ENCODE measurements at regions not wholly inside any gene's neighbourhood (a gene's known extent, or its start where the extent isn't known, plus 50 kb on each side); places are given as distances from the start of the nearest gene placed in this dataset.
A peak's percentile ranks its signal among the peaks of the same experiment; 100 is the strongest.

GRCh38 chr5:166330036-166330435 is 1961.4 kb upstream of the WWC1 start:
- no peak for ATAC-seq
- H3K27ac ChIP-seq: no peak overlapping the region

GRCh38 chr5:166331521-166331920 is 1959.9 kb upstream of the WWC1 start:
- ATAC-seq: no peak
- H3K27ac ChIP-seq: no peak overlapping the region
- no peaks in the 10 kb centered on the region for H3K9me3 ChIP-seq
- DNase-seq: no peak
- no peak overlapping the region for H3K4me3 ChIP-seq
- TF ChIP-seq CTCF (IDR thresholded peaks at IDR 0.05): no peak
- no peak for TF ChIP-seq POLR2A (IDR thresholded peaks at IDR 0.05)
- H3K27me3 ChIP-seq: no peaks in the 10 kb centered on the region
- H3K4me1 ChIP-seq: no peaks in the 10 kb centered on the region
- intact Hi-C loops (cut with DNase I): no loop called here
- 51 to 62% methylated on average over 4 of the region's 4 CpGs for WGBS, 2 donors
- no peaks in the 10 kb centered on the region for H3K36me3 ChIP-seq (replicated peaks in 1 of 2; ENCODE audit: insufficient read depth in 1 of 2, low read depth in 2 of 2)

More at GRCh38 chr5:166330036-166330435, 1961.4 kb upstream of the WWC1 start:
- no peaks in the 10 kb centered on the region for H3K9me3 ChIP-seq
- intact Hi-C loops (cut with DNase I): no loop called here
- no peak for TF ChIP-seq POLR2A (IDR thresholded peaks at IDR 0.05)
- no peak for TF ChIP-seq CTCF (IDR thresholded peaks at IDR 0.05)
- DNase-seq: no peak
- H3K36me3 ChIP-seq (replicated peaks in 1 of 2; ENCODE audit: insufficient read depth in 1 of 2, low read depth in 2 of 2): no peaks in the 10 kb centered on the region
- no peaks in the 10 kb centered on the region for H3K27me3 ChIP-seq
- no peak overlapping the region for H3K4me3 ChIP-seq
- no peaks in the 10 kb centered on the region for H3K4me1 ChIP-seq

- WGBS, 2 donors: 69 to 82% methylated on average over 6 of the region's 6 CpGs
- intact Hi-C loops (cut with DNase I): no loop called here
- H3K4me3 ChIP-seq: no peak overlapping the region
- H3K27ac ChIP-seq: no peak overlapping the region
- H3K4me1 ChIP-seq: no peaks in the 10 kb centered on the region
- ATAC-seq (no peak), DNase-seq (no peak)
- no peaks in the 10 kb centered on the region for H3K27me3 ChIP-seq
- no peak for TF ChIP-seq POLR2A (IDR thresholded peaks at IDR 0.05)
- no peak for TF ChIP-seq CTCF (IDR thresholded peaks at IDR 0.05)
- no peaks in the 10 kb centered on the region for H3K9me3 ChIP-seq
- H3K36me3 ChIP-seq (replicated peaks in 1 of 2; ENCODE audit: insufficient read depth in 1 of 2, low read depth in 2 of 2): no peaks in the 10 kb centered on the region
These were observed 1952.6 kb upstream of the WWC1 start for GRCh38 chr5:166338801-166339200.

- intact Hi-C loops (cut with DNase I): no loop called here
- TF ChIP-seq POLR2A (IDR thresholded peaks at IDR 0.05): no peak
- no peak for TF ChIP-seq CTCF (IDR thresholded peaks at IDR 0.05)
- 0 to 43% methylated on average over 1 of the region's 1 CpG for WGBS, 2 donors
- Histone ChIP-seq H3K9me3 (no peaks in the 10 kb centered on the region), H3K27me3 (no peaks in the 10 kb centered on the region), H3K36me3 (replicated peaks in 1 of 2; ENCODE audit: insufficient read depth in 1 of 2, low read depth in 2 of 2) (no peaks in the 10 kb centered on the region), H3K4me1 (no peaks in the 10 kb centered on the region), H3K27ac (no peak overlapping the region), H3K4me3 (no peak overlapping the region)
- no peak for DNase-seq
- no peak for ATAC-seq
These were observed 1951.4 kb upstream of the WWC1 start for GRCh38 chr5:166340039-166340438.

GRCh38 chr5:166341740-166342337 is 1949.6 kb upstream of the WWC1 start:
- no peaks in the 10 kb centered on the region for H3K4me1 ChIP-seq
- ATAC-seq (no peak), DNase-seq (no peak)
- no peak overlapping the region for H3K4me3 ChIP-seq
- H3K27me3 ChIP-seq: no peaks in the 10 kb centered on the region
- intact Hi-C loops (cut with DNase I): no loop called here
- no peaks in the 10 kb centered on the region for H3K36me3 ChIP-seq (replicated peaks in 1 of 2; ENCODE audit: insufficient read depth in 1 of 2, low read depth in 2 of 2)
- H3K27ac ChIP-seq: no peak overlapping the region
- 62 to 70% methylated on average over 5 of the region's 5 CpGs for WGBS, 2 donors
- no peak for TF ChIP-seq POLR2A (IDR thresholded peaks at IDR 0.05)
- peak in 1 of 7 experiments; percentile 2 for TF ChIP-seq CTCF (IDR thresholded peaks at IDR 0.05)
- no peaks in the 10 kb centered on the region for H3K9me3 ChIP-seq
